ENCODE measurements at regions not wholly inside any gene's neighbourhood (a gene's known extent, or its start where the extent isn't known, plus 50 kb on each side); places are given as distances from the start of the nearest gene placed in this dataset.

DNA sequence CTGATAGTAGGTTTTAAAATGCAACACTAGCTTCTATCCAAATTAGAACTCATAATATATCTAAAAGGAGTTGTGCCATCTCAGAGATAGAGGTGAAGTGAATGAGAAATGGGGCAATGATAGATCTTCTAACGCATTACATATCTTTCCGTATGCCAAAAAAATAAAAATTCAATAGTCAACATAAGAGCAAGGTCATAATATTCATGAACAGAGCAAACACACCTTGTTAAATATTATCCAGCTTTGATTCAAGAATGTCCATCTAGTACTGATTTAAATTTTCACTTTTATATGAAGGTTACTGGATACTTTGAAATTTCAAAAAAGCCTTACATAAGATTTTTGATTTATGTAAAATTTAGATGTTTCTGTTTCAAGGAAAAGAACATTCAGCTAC lies 554.5 kb downstream of the NSUN3 start:
- no peaks in the 10 kb centered on the region for H3F3A ChIP-seq (ENCODE audit: insufficient read depth, low read length, poor library complexity, severe bottlenecking)
- H4K20me1 ChIP-seq (ENCODE audit: insufficient read depth), result no peaks in the 10 kb centered on the region
- no peaks in the 10 kb centered on the region for H3K9me3 ChIP-seq (ENCODE audit: low read length)
- TF ChIP-seq SMC3 (conservative IDR thresholded peaks at IDR 0.05; ENCODE audit: poor library complexity) (no peak), RAD21 (conservative IDR thresholded peaks at IDR 0.05) (no peak), TAF1 (IDR thresholded peaks at IDR 0.05; ENCODE audit: low read depth) (no peak), EP300 (conservative IDR thresholded peaks at IDR 0.05; ENCODE audit: poor library complexity, severe bottlenecking) (no peak), EZH2 (IDR thresholded peaks at IDR 0.05; ENCODE audit: borderline replicate concordance, insufficient read depth, low read length, poor library complexity, severe bottlenecking) (no peak), MXI1 (conservative IDR thresholded peaks at IDR 0.05; ENCODE audit: poor library complexity, severe bottlenecking) (no peak), POLR2AphosphoS5 (IDR thresholded peaks at IDR 0.05) (no peak)
- TF ChIP-seq, protein P1, sequence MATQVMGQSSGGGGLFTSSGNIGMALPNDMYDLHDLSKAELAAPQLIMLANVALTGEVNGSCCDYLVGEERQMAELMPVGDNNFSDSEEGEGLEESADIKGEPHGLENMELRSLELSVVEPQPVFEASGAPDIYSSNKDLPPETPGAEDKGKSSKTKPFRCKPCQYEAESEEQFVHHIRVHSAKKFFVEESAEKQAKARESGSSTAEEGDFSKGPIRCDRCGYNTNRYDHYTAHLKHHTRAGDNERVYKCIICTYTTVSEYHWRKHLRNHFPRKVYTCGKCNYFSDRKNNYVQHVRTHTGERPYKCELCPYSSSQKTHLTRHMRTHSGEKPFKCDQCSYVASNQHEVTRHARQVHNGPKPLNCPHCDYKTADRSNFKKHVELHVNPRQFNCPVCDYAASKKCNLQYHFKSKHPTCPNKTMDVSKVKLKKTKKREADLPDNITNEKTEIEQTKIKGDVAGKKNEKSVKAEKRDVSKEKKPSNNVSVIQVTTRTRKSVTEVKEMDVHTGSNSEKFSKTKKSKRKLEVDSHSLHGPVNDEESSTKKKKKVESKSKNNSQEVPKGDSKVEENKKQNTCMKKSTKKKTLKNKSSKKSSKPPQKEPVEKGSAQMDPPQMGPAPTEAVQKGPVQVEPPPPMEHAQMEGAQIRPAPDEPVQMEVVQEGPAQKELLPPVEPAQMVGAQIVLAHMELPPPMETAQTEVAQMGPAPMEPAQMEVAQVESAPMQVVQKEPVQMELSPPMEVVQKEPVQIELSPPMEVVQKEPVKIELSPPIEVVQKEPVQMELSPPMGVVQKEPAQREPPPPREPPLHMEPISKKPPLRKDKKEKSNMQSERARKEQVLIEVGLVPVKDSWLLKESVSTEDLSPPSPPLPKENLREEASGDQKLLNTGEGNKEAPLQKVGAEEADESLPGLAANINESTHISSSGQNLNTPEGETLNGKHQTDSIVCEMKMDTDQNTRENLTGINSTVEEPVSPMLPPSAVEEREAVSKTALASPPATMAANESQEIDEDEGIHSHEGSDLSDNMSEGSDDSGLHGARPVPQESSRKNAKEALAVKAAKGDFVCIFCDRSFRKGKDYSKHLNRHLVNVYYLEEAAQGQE (IDR thresholded peaks at IDR 0.05; ENCODE audit: borderline replicate concordance), result no peak
- TF ChIP-seq, protein P2, sequence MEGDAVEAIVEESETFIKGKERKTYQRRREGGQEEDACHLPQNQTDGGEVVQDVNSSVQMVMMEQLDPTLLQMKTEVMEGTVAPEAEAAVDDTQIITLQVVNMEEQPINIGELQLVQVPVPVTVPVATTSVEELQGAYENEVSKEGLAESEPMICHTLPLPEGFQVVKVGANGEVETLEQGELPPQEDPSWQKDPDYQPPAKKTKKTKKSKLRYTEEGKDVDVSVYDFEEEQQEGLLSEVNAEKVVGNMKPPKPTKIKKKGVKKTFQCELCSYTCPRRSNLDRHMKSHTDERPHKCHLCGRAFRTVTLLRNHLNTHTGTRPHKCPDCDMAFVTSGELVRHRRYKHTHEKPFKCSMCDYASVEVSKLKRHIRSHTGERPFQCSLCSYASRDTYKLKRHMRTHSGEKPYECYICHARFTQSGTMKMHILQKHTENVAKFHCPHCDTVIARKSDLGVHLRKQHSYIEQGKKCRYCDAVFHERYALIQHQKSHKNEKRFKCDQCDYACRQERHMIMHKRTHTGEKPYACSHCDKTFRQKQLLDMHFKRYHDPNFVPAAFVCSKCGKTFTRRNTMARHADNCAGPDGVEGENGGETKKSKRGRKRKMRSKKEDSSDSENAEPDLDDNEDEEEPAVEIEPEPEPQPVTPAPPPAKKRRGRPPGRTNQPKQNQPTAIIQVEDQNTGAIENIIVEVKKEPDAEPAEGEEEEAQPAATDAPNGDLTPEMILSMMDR (IDR thresholded peaks at IDR 0.05; ENCODE audit: poor library complexity, severe bottlenecking), result no peak
- H3K27me3 ChIP-seq (ENCODE audit: insufficient read depth, low read depth, low read length), result no peaks in the 10 kb centered on the region
- H3K36me3 ChIP-seq (ENCODE audit: insufficient read depth, low read length), result no peaks in the 10 kb centered on the region
- H3K9me2 ChIP-seq (ENCODE audit: insufficient read depth, low read length), result no peaks in the 10 kb centered on the region
- H3K4me2 ChIP-seq (ENCODE audit: low read length), result no peak overlapping the region
- H3K9ac ChIP-seq (ENCODE audit: low read length), result no peak overlapping the region
- no peaks in the 10 kb centered on the region for H3K79me2 ChIP-seq (replicated peaks; ENCODE audit: insufficient read depth, low read length)
- H3K27ac ChIP-seq (ENCODE audit: low read length), result no peak overlapping the region
- H3K4me3 ChIP-seq (ENCODE audit: low read length), result no peak overlapping the region
- no peak overlapping the region for H2AFZ ChIP-seq (ENCODE audit: low read depth, low read length)

DNA sequence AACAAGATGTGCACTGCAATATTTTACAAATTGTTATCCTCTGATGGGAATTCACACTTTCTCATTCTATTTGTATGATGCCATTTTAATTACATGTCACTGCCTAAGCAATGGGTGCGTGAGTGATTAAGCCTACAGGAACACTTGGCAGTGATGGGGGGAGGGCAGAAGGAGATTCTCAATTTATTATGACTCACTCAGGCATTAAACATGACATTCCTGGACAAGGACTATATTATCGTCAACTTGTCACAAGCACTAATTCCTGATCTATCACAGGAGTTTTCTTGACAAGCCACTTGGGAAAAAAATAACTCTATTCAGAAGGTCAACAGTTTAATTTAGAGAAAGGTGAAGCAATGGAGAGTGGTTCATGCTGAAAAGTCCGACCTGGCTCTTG lies 556.8 kb downstream of the NSUN3 start:
- Histone ChIP-seq H3K4me2 (ENCODE audit: low read length) (no peak overlapping the region), H3K27ac (ENCODE audit: low read length) (no peak overlapping the region), H4K20me1 (ENCODE audit: insufficient read depth) (no peaks in the 10 kb centered on the region), H3K9me2 (ENCODE audit: insufficient read depth, low read length) (no peaks in the 10 kb centered on the region), H3K27me3 (ENCODE audit: insufficient read depth, low read depth, low read length) (no peaks in the 10 kb centered on the region), H3K9ac (ENCODE audit: low read length) (no peak overlapping the region), H3F3A (ENCODE audit: insufficient read depth, low read length, poor library complexity, severe bottlenecking) (no peaks in the 10 kb centered on the region), H3K4me3 (ENCODE audit: low read length) (no peak overlapping the region), H3K9me3 (ENCODE audit: low read length) (no peaks in the 10 kb centered on the region), H2AFZ (ENCODE audit: low read depth, low read length) (no peak overlapping the region), H3K79me2 (replicated peaks; ENCODE audit: insufficient read depth, low read length) (no peaks in the 10 kb centered on the region), H3K36me3 (ENCODE audit: insufficient read depth, low read length) (no peaks in the 10 kb centered on the region)
- TF ChIP-seq, protein P2 (IDR thresholded peaks at IDR 0.05; ENCODE audit: poor library complexity, severe bottlenecking), result no peak
- TF ChIP-seq EP300 (conservative IDR thresholded peaks at IDR 0.05; ENCODE audit: poor library complexity, severe bottlenecking) (no peak), TAF1 (IDR thresholded peaks at IDR 0.05; ENCODE audit: low read depth) (no peak), RAD21 (conservative IDR thresholded peaks at IDR 0.05) (no peak), EZH2 (IDR thresholded peaks at IDR 0.05; ENCODE audit: borderline replicate concordance, insufficient read depth, low read length, poor library complexity, severe bottlenecking) (no peak), POLR2AphosphoS5 (IDR thresholded peaks at IDR 0.05) (no peak), MXI1 (conservative IDR thresholded peaks at IDR 0.05; ENCODE audit: poor library complexity, severe bottlenecking) (no peak), SMC3 (conservative IDR thresholded peaks at IDR 0.05; ENCODE audit: poor library complexity) (no peak)
- TF ChIP-seq, protein P1 (IDR thresholded peaks at IDR 0.05; ENCODE audit: borderline replicate concordance), result no peak
